ENCODE measurements at regions not wholly inside any gene's neighbourhood (a gene's known extent, or its start where the extent isn't known, plus 50 kb on each side); places are given as distances from the start of the nearest gene placed in this dataset.

DNA sequence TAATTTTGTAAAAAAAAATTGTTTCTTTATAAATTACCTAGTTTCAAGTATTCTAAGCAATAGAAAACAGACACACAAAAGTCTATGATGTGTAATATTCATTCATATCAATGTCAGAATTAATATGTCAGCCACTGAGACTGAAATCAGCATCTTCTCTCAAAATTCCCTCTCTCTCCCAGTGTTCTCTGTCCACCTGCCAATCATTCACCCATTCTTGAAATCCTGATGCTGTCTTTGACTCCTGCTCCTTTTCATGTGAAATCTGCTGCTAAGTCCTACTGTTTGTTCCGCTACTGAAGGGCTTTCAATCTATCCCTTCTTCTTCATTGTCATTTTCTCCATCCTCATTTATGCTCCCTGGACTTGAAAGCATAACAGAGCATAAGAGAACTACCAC lies 257.9 kb downstream of the SATB2 start (continued):
- no peak for TF ChIP-seq TEAD4 (CRISPR knock-in tag; IDR thresholded peaks at IDR 0.05)
- TF ChIP-seq OVOL2 (CRISPR knock-in tag; IDR thresholded peaks at IDR 0.05; ENCODE audit: borderline replicate concordance), result no peak
- TF ChIP-seq, protein P1, sequence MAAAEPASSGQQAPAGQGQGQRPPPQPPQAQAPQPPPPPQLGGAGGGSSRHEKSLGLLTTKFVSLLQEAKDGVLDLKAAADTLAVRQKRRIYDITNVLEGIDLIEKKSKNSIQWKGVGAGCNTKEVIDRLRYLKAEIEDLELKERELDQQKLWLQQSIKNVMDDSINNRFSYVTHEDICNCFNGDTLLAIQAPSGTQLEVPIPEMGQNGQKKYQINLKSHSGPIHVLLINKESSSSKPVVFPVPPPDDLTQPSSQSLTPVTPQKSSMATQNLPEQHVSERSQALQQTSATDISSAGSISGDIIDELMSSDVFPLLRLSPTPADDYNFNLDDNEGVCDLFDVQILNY (CRISPR knock-in tag; IDR thresholded peaks at IDR 0.05), result no peak

DNA sequence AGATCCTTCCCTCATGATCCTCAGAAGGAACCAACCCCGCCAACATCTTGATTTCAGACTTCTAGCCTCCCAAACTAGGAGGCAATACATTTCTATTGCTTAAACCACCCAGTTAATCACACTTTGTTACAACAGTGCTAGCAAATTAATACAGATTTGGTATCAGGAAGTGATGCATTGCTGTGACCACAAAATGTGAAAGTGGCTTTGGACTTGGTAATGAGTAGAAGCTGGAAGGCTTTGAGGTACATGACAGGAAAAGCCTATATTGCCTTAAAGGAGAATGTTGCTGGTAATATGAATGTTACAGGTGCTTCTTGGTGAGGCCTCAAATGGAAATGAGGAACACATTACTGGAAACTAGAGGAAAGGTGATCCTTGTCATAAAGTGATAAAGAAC lies 260.3 kb downstream of the SATB2 start:
- no peak overlapping the region for H3K4me3 Mint-ChIP-seq
- peaks cover 22% of the 10 kb centered on the region for H3K4me1 Mint-ChIP-seq
- DNase-seq (ENCODE audit: low spot score) (no peak), ATAC-seq (no peak)
- H3K27me3 Mint-ChIP-seq (ENCODE audit: low read depth), result no peaks in the 10 kb centered on the region
- H3K36me3 Mint-ChIP-seq, result no peaks in the 10 kb centered on the region
- H3K9me3 Mint-ChIP-seq, result peaks cover 12% of the 10 kb centered on the region
- TF ChIP-seq, protein P2, sequence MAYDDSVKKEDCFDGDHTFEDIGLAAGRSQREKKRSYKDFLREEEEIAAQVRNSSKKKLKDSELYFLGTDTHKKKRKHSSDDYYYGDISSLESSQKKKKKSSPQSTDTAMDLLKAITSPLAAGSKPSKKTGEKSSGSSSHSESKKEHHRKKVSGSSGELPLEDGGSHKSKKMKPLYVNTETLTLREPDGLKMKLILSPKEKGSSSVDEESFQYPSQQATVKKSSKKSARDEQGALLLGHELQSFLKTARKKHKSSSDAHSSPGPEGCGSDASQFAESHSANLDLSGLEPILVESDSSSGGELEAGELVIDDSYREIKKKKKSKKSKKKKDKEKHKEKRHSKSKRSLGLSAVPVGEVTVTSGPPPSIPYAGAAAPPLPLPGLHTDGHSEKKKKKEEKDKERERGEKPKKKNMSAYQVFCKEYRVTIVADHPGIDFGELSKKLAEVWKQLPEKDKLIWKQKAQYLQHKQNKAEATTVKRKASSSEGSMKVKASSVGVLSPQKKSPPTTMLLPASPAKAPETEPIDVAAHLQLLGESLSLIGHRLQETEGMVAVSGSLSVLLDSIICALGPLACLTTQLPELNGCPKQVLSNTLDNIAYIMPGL (CRISPR knock-in tag; IDR thresholded peaks at IDR 0.05), result no peak
- no peak for TF ChIP-seq ZNF423 (CRISPR knock-in tag; IDR thresholded peaks at IDR 0.05)
- no peak for TF ChIP-seq SOX15 (CRISPR knock-in tag; IDR thresholded peaks at IDR 0.05)
- TF ChIP-seq CREB1 (CRISPR knock-in tag; IDR thresholded peaks at IDR 0.05), result no peak
- no peak for TF ChIP-seq TP53 (CRISPR knock-in tag; IDR thresholded peaks at IDR 0.05)
- no peak for TF ChIP-seq NFYB (CRISPR knock-in tag; conservative IDR thresholded peaks at IDR 0.05; ENCODE audit: low read depth)
- TF ChIP-seq, protein P3, sequence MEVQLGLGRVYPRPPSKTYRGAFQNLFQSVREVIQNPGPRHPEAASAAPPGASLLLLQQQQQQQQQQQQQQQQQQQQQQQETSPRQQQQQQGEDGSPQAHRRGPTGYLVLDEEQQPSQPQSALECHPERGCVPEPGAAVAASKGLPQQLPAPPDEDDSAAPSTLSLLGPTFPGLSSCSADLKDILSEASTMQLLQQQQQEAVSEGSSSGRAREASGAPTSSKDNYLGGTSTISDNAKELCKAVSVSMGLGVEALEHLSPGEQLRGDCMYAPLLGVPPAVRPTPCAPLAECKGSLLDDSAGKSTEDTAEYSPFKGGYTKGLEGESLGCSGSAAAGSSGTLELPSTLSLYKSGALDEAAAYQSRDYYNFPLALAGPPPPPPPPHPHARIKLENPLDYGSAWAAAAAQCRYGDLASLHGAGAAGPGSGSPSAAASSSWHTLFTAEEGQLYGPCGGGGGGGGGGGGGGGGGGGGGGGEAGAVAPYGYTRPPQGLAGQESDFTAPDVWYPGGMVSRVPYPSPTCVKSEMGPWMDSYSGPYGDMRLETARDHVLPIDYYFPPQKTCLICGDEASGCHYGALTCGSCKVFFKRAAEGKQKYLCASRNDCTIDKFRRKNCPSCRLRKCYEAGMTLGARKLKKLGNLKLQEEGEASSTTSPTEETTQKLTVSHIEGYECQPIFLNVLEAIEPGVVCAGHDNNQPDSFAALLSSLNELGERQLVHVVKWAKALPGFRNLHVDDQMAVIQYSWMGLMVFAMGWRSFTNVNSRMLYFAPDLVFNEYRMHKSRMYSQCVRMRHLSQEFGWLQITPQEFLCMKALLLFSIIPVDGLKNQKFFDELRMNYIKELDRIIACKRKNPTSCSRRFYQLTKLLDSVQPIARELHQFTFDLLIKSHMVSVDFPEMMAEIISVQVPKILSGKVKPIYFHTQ (CRISPR knock-in tag; IDR thresholded peaks at IDR 0.05), result no peak
- TF ChIP-seq, protein P4, sequence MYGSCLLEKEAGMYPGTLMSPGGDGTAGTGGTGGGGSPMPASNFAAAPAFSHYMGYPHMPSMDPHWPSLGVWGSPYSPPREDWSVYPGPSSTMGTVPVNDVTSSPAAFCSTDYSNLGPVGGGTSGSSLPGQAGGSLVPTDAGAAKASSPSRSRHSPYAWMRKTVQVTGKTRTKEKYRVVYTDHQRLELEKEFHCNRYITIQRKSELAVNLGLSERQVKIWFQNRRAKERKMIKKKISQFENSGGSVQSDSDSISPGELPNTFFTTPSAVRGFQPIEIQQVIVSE (CRISPR knock-in tag; IDR thresholded peaks at IDR 0.05; ENCODE audit: borderline replicate concordance), result no peak
- no peak for TF ChIP-seq ZNF138 (CRISPR knock-in tag; conservative IDR thresholded peaks at IDR 0.05)
- TF ChIP-seq ZBTB21 (CRISPR knock-in tag; IDR thresholded peaks at IDR 0.05; ENCODE audit: borderline replicate concordance), result no peak
- TF ChIP-seq, protein P5, sequence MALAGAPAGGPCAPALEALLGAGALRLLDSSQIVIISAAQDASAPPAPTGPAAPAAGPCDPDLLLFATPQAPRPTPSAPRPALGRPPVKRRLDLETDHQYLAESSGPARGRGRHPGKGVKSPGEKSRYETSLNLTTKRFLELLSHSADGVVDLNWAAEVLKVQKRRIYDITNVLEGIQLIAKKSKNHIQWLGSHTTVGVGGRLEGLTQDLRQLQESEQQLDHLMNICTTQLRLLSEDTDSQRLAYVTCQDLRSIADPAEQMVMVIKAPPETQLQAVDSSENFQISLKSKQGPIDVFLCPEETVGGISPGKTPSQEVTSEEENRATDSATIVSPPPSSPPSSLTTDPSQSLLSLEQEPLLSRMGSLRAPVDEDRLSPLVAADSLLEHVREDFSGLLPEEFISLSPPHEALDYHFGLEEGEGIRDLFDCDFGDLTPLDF (CRISPR knock-in tag; IDR thresholded peaks at IDR 0.05), result no peak
- TF ChIP-seq IRF2 (CRISPR knock-in tag; IDR thresholded peaks at IDR 0.05; ENCODE audit: borderline replicate concordance, low read depth), result no peak
- TF ChIP-seq, protein P6, sequence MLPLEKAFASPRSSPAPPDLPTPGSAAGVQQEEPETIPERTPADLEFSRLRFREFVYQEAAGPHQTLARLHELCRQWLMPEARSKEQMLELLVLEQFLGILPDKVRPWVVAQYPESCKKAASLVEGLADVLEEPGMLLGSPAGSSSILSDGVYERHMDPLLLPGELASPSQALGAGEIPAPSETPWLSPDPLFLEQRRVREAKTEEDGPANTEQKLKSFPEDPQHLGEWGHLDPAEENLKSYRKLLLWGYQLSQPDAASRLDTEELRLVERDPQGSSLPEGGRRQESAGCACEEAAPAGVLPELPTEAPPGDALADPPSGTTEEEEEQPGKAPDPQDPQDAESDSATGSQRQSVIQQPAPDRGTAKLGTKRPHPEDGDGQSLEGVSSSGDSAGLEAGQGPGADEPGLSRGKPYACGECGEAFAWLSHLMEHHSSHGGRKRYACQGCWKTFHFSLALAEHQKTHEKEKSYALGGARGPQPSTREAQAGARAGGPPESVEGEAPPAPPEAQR (CRISPR knock-in tag; IDR thresholded peaks at IDR 0.05), result no peak
- no peak for TF ChIP-seq RELA (CRISPR knock-in tag; IDR thresholded peaks at IDR 0.05; ENCODE audit: borderline replicate concordance)
- TF ChIP-seq NFATC4 (CRISPR knock-in tag; IDR thresholded peaks at IDR 0.05), result no peak
- TF ChIP-seq TEAD1 (CRISPR knock-in tag; IDR thresholded peaks at IDR 0.05), result no peak
- ChIA-PET CTCF (no interaction called here), POLR2A (no interaction called here)
- H3K27ac Mint-ChIP-seq, result no peak overlapping the region

Data from WTC11 (cell line).